Neural cell (in vitro differentiated cells): ENCODE measurements at regions not wholly inside any gene's neighbourhood (a gene's known extent, or its start where the extent isn't known, plus 50 kb on each side); places are given as distances from the start of the nearest gene placed in this dataset.

ENCODE experiments used
- H2AFZ ChIP-seq: fragments of 200-600, 300-800 bp; sonication (generic), shearing (Covaris generic); 2 replicates; pipeline ENCODE4 v1.6.0; 2014; ENCODE audit warnings: low read depth, mild to moderate bottlenecking, antibody characterized with exemption, low read length, moderate library complexity
- H3F3A ChIP-seq: fragments of 200-600 bp; shearing (Covaris generic); 2 replicates; pipeline ENCODE4 v1.6.1; 2016; ENCODE audit warnings: mild to moderate bottlenecking, moderate library complexity, mixed read lengths, antibody characterized with exemption, low read length; ENCODE audit not compliant: insufficient read depth, poor library complexity, severe bottlenecking
- H3K27ac ChIP-seq: fragments of 200-600, 300-800 bp; sonication (generic), shearing (Covaris generic); 2 replicates; pipeline ENCODE4 v1.5.1; 2014; ENCODE audit warnings: mild to moderate bottlenecking, low read length, moderate library complexity
- H3K27me3 ChIP-seq: fragments of 300-800, 200-600 bp; sonication (generic), shearing (Covaris generic); 2 replicates; pipeline ENCODE4 v1.6.0; 2014; ENCODE audit warnings: mild to moderate bottlenecking, low read depth, low read length, moderate library complexity; ENCODE audit not compliant: insufficient read depth
- H3K36me3 ChIP-seq: fragments of 300-800, 200-600 bp; sonication (generic), shearing (Covaris generic); 2 replicates; pipeline ENCODE4 v1.5.1; 2014; ENCODE audit warnings: mild to moderate bottlenecking, antibody characterized with exemption, low read length, moderate library complexity; ENCODE audit not compliant: insufficient read depth
- H3K4me2 ChIP-seq: fragments of 300-800, 200-600 bp; sonication (generic), shearing (Covaris generic); 2 replicates; pipeline ENCODE4 v1.6.0; 2014; ENCODE audit warnings: mild to moderate bottlenecking, low read length
- H3K4me3 ChIP-seq: fragments of 300-800, 200-600 bp; sonication (generic), shearing (Covaris generic); 2 replicates; pipeline ENCODE4 v1.5.1; 2014; ENCODE audit warnings: mild to moderate bottlenecking, low read length, moderate library complexity
- H3K79me2 ChIP-seq: fragments of 200-600 bp; shearing (Covaris generic); replicated peaks from 2 replicates; pipeline ENCODE4 v1.6.0; 2014; ENCODE audit warnings: mild to moderate bottlenecking, low read length, moderate library complexity; ENCODE audit not compliant: insufficient read depth
- H3K9ac ChIP-seq: fragments of 300-800, 200-600 bp; sonication (generic), shearing (Covaris generic); 2 replicates; pipeline ENCODE4 v1.6.1; 2016; ENCODE audit warnings: mild to moderate bottlenecking, low read length, mixed read lengths
- H3K9me2 ChIP-seq: fragments of 200-600 bp; shearing (Covaris generic); 2 replicates; pipeline ENCODE4 v1.6.1; 2016; ENCODE audit warnings: mild to moderate bottlenecking, low read length, mixed read lengths; ENCODE audit not compliant: insufficient read depth
- H3K9me3 ChIP-seq: fragments of 200-600, 300-800 bp; sonication (generic), shearing (Covaris generic); 2 replicates; pipeline ENCODE4 v1.6.1; 2016; ENCODE audit warnings: mild to moderate bottlenecking, mixed run types, low read length, moderate library complexity, mixed read lengths
- H4K20me1 ChIP-seq: fragments of 200-600 bp; shearing (Covaris generic); 2 replicates; pipeline ENCODE4 v1.6.1; 2016; ENCODE audit warnings: mild to moderate bottlenecking, mixed run types; ENCODE audit not compliant: insufficient read depth
- EP300 ChIP-seq: fragments of 450-650 bp; conservative IDR thresholded peaks from 2 replicates; pipeline ENCODE4 v1.6.1; 2014; ENCODE audit warnings: antibody characterized with exemption, mild to moderate bottlenecking, moderate library complexity; ENCODE audit not compliant: poor library complexity, severe bottlenecking
- EZH2 ChIP-seq: fragments of 200-600, 300-800 bp; shearing (Covaris generic), sonication (generic); IDR thresholded peaks from 2 replicates; pipeline ENCODE4 v1.6.1; 2014; ENCODE audit warnings: antibody characterized with exemption, low read length, borderline replicate concordance, mild to moderate bottlenecking; ENCODE audit not compliant: insufficient read depth, poor library complexity, severe bottlenecking
- MXI1 ChIP-seq: fragments of 450-650 bp; conservative IDR thresholded peaks from 2 replicates; pipeline ENCODE4 v1.6.1; 2014; ENCODE audit warnings: antibody characterized with exemption, mild to moderate bottlenecking; ENCODE audit not compliant: poor library complexity, severe bottlenecking
- POLR2AphosphoS5 ChIP-seq: IDR thresholded peaks from 2 replicates; pipeline ENCODE4 v1.6.1; 2012
- RAD21 ChIP-seq: fragments of 450-650 bp; conservative IDR thresholded peaks from 2 replicates; pipeline ENCODE4 v1.6.1; 2014; ENCODE audit warnings: antibody characterized with exemption, mild to moderate bottlenecking, moderate library complexity
- SMC3 ChIP-seq: fragments of 450-650 bp; conservative IDR thresholded peaks from 2 replicates; pipeline ENCODE4 v1.6.1; 2014; ENCODE audit warnings: antibody characterized with exemption, mild to moderate bottlenecking, moderate library complexity; ENCODE audit not compliant: poor library complexity
- TAF1 ChIP-seq: IDR thresholded peaks from 2 replicates; pipeline ENCODE4 v1.6.1; 2012; ENCODE audit warnings: low read depth
- TF ChIP-seq, protein P1 (sequence below): IDR thresholded peaks from 2 replicates; pipeline ENCODE4 v1.6.1; 2012; ENCODE audit warnings: borderline replicate concordance
- TF ChIP-seq, protein P2 (sequence below): fragments of 450-650 bp; IDR thresholded peaks from 2 replicates; pipeline ENCODE4 v1.5.1; 2014; ENCODE audit warnings: antibody characterized with exemption, mild to moderate bottlenecking, moderate library complexity; ENCODE audit not compliant: poor library complexity, severe bottlenecking

DNA sequence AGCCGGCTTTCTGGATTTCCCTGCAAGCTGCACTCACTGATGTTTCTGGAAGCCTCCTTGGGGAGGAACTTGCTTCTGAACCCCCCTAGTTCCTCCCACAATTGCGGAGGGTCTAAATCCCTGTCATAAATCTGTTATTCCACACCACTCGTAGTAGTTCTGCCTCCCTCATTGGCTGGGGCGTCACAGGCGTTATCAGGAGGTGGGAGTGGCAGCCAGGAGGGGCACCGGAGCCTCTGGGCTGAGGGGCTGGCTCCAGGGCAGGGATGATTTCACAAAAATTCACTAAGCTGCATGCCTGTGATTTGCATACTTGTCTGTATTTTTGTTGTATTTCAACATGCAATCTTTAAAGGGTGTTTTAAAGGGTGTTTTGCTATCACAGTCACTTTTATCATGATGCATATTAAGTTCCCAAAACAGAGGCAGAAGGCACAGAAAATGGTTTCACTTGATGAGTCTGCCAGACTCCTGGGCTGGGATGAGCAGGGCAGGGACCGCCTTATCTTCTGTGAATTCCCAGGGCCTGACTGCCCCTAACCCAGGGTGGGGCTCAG is 176.2 kb upstream of the FOXF1 start:
- no peak overlapping the region for H2AFZ ChIP-seq
- H3K27me3 ChIP-seq: no peaks in the 10 kb centered on the region
- no peak overlapping the region for H3K4me2 ChIP-seq

DNA sequence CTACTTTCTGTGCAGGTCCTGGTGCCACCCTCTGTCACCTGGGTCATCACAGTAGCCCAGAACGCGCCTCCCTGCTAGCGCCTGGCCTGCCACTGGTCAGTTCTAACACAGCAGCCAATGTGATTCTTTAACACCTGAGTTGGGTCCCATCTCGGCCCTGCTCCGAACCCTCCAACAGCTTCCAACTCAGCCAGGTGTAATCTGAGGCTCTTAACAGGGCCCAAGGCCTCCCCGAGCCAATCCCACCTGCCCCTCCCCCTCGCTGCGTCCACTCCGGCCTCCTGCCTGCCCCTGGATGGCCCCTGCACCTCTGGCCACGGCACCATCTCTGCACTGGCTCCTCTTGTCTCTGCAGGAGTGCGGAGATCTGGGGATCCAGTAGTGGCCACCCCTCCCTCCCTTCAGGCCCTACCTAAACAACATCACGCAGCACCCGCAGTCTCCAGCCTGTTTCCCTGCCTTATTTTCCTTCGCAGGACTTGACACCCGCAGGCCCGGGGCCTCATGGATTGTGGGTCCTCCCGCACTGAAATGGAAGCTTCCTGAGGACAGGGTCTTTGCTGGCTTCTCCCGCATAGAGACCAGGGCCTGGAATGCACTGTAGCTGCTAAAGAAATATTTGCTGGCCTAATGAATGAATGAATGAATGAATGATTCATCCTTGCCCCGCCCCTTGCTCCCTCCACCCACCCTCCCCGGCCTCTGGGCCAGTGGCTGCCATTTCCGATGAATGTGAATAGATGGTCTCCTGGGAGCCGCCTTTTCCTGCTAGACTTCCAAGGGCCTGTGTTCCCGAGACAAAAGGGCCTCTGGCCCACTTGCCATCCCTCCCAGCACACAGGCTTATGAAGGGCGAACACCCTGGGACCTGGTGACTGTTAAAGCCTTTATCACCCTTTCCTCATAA is 174.8 kb upstream of the FOXF1 start:
- Histone ChIP-seq H3K9me3 (no peaks in the 10 kb centered on the region), H2AFZ (no peak overlapping the region), H4K20me1 (no peaks in the 10 kb centered on the region), H3K9ac (no peak overlapping the region), H3K4me2 (no peak overlapping the region), H3K36me3 (no peaks in the 10 kb centered on the region), H3K27me3 (no peaks in the 10 kb centered on the region), H3K4me3 (no peak overlapping the region), H3K9me2 (no peaks in the 10 kb centered on the region), H3F3A (no peaks in the 10 kb centered on the region), H3K79me2 (no peaks in the 10 kb centered on the region), H3K27ac (no peak overlapping the region)
- no peak for TF ChIP-seq POLR2AphosphoS5
- TF ChIP-seq MXI1: no peak
- no peak for TF ChIP-seq EZH2
- TF ChIP-seq, protein P1, sequence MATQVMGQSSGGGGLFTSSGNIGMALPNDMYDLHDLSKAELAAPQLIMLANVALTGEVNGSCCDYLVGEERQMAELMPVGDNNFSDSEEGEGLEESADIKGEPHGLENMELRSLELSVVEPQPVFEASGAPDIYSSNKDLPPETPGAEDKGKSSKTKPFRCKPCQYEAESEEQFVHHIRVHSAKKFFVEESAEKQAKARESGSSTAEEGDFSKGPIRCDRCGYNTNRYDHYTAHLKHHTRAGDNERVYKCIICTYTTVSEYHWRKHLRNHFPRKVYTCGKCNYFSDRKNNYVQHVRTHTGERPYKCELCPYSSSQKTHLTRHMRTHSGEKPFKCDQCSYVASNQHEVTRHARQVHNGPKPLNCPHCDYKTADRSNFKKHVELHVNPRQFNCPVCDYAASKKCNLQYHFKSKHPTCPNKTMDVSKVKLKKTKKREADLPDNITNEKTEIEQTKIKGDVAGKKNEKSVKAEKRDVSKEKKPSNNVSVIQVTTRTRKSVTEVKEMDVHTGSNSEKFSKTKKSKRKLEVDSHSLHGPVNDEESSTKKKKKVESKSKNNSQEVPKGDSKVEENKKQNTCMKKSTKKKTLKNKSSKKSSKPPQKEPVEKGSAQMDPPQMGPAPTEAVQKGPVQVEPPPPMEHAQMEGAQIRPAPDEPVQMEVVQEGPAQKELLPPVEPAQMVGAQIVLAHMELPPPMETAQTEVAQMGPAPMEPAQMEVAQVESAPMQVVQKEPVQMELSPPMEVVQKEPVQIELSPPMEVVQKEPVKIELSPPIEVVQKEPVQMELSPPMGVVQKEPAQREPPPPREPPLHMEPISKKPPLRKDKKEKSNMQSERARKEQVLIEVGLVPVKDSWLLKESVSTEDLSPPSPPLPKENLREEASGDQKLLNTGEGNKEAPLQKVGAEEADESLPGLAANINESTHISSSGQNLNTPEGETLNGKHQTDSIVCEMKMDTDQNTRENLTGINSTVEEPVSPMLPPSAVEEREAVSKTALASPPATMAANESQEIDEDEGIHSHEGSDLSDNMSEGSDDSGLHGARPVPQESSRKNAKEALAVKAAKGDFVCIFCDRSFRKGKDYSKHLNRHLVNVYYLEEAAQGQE: no peak
- TF ChIP-seq TAF1: no peak
- TF ChIP-seq RAD21: no peak

More for the DNA sequence above, 176.2 kb upstream of the FOXF1 start:
- Histone ChIP-seq H3K36me3 (no peaks in the 10 kb centered on the region), H3K9me2 (no peaks in the 10 kb centered on the region), H3K4me3 (no peak overlapping the region), H3K79me2 (no peaks in the 10 kb centered on the region), H3K9ac (no peak overlapping the region), H3K27ac (no peak overlapping the region), H3K9me3 (no peaks in the 10 kb centered on the region), H3F3A (no peaks in the 10 kb centered on the region), H4K20me1 (no peaks in the 10 kb centered on the region)
- no peak for TF ChIP-seq SMC3
- TF ChIP-seq EZH2: no peak
- TF ChIP-seq EP300: no peak
- no peak for TF ChIP-seq TAF1
- no peak for TF ChIP-seq RAD21
- no peak for TF ChIP-seq POLR2AphosphoS5
- no peak for TF ChIP-seq MXI1
- TF ChIP-seq, protein P2, sequence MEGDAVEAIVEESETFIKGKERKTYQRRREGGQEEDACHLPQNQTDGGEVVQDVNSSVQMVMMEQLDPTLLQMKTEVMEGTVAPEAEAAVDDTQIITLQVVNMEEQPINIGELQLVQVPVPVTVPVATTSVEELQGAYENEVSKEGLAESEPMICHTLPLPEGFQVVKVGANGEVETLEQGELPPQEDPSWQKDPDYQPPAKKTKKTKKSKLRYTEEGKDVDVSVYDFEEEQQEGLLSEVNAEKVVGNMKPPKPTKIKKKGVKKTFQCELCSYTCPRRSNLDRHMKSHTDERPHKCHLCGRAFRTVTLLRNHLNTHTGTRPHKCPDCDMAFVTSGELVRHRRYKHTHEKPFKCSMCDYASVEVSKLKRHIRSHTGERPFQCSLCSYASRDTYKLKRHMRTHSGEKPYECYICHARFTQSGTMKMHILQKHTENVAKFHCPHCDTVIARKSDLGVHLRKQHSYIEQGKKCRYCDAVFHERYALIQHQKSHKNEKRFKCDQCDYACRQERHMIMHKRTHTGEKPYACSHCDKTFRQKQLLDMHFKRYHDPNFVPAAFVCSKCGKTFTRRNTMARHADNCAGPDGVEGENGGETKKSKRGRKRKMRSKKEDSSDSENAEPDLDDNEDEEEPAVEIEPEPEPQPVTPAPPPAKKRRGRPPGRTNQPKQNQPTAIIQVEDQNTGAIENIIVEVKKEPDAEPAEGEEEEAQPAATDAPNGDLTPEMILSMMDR: no peak
- TF ChIP-seq, protein P1: no peak
